Fibroblast of skin of scalp (primary cell): ENCODE measurements at regions not wholly inside any gene's neighbourhood (a gene's known extent, or its start where the extent isn't known, plus 50 kb on each side); places are given as distances from the start of the nearest gene placed in this dataset.
"Not testable (repeated sequence)": the region's sequence is repeated elsewhere in the genome, so short reads cannot be mapped to it uniquely, and the experiment has no call there.

Experiments
- DNase-seq: peaks from one replicate; pipeline ENCODE4 v3.0.0-alpha.2; 2013

DNA sequence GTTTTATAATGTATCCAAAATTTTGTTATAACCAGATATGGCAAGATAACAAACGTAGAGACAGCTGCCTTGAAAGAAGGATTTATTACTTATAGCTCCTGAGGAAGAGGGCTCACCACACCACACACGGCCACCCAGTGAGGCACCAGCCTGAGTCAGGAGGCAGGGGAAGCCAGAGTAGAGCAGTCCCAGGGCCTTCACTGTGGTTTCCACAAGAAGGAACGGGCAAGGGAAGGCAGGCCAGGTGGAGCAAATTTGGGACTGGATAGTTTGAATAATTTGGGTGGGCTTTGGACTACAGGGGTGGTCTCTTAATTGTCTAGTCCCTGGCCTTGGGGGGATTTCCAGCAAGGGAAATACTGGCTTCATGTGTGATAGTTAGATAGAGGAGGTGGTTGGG, 72.5 kb downstream of the RRAGC start:
- no peak for DNase-seq

DNA sequence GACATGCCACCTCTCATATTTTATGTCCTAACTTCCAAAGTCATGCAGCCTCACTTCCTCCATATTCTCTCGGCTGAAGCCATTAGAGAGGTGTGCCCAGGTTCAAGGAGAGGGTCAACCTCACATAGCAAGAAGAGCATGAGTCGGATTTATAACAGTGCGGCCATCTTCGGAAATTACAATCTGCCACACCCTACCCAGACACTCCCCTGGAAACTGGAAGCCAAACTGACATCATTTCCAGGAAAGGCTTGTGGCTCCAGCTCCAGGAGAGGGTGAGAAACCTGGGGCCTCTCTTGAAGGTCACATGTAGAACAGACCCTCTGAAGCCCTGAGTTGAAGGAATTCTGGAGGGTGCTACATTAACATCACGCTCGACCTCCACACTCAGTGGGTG, 73.5 kb downstream of the RRAGC start:
- DNase-seq, result no peak

DNA sequence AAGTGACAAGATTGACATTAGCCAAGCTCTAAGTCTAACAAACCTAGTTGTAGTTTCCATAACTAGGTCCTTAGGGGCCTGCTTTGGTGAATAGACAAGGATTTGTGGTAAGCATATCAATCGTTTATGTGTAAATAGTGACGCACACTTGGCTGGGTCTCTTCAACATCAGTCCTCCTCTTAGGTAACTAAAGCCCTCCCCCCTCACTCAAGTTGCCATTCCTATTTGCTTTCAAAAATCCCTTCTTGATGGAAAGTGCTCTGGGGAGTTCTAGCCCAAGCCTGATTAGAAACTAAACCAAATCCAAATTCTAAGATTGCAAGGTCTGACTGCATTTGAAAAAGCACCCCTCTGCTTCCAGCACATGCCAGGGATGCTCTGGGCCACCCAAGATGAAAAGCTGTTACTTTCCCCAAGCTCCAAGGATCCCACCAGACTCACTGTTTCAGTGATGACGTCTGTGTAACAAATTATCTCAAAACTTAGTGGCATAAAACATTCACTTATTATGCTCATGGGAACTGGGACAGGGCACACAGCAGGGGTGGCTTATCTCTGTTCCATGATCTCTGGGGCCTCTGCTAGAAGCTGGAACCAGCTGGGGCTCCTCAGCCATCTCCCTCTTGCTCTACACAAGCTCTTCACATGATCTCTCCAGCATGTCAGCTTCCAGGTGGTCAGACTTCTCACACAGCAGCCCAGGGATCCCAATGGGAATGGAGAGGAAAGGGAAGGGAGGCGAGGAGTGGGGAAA, 74.1 kb downstream of the RRAGC start:
- DNase-seq, result no peak

DNA sequence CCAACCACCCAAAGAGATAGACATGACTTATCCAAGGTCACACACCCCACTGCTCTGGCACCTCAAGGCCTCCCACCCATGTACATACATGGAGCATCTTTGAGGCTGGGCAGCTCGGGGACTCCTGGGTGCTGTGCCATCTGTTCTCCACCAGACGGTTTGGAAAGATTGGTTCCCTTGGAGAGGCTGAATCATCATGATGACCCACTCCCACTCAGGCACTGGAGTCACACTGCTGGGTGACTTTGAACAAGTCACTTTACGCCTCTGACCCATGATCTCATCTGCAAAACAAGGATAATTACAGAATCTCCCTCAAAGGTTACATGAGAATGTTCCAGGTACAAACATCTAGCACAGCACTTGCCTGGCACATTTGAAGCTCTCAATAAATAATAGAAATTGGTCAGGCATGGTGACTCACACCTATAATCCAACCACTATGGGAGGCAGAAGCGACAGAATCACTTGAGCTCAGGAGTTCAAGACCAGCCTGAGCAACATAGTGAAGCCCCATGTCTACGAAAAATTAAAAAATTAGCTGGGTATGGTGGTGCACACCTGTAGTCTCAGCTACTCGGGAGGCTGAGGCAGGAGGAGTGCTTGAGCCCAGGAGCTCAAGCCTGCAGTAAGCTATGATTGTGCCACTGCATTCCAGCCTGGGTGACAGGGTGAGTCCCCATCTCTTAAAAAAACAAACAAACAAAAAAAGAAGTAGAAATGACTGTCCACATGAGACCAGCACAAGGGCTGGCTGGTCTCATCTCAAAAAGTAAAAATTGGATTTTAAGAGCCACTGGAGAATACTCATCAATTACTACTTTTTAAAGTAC, 74.9 kb downstream of the RRAGC start:
- no peak for DNase-seq

DNA sequence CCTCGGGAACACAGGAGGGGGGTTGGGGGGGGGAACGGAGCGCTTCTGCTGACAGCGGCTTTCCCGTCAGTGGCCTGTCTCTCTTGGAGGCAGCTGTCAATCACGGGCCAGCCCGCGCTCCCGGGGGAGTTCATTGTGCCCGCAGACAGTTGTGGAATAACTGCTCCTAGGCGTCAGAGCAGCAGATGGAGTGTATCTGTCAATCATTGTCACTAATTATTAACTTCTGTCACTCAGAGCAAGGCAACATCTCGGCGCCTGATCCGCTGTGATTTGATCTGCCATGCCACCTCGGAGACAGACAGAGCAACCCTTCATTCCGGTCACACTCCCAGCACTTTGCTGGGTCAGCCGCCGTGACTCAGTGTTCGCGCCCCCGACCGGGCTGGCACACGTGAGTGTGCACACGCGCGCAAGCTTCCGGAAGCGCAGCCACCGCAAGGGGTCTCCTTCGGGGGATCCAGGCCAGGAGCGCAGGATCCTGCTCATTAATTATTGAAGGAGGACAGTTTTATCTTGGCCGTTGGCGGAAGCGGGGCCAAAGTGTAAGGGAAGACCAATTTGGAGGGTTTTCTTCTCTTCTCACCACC, 75.8 kb downstream of the RRAGC start:
- DNase-seq, result no peak

DNA sequence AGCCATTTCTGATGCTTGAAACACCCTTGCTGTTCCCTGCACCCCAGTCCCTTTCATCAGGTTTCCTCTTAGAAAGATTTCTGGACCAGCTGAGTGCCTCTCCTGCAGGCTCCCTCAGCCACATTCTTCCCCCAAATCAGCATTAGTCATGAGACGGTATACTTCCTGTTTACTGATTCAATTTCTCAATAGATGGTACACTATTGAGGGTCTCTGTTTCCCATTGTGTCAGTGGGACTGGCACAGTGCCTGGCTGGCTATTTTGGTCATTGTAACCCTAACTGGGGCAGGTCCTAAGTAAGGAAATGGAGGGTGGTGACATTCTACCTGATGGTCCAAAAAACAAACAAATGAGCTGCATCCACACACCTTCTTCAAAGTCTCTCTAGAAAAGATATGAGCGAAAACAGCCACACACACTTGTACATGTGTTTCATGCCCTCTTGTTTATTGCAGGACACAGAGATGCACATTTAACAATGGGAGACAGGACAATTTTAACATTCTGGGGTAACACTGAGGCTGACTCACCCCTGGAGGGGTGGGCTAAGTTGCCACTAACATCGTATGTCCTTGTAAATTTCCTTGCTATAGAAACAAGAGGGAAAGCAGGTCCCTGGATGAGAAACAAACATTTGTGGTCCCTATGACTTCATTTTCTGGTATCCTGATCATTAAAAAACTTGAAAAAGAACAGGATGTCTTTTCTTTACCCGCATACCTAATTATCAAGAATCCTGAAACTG, 77.5 kb downstream of the RRAGC start:
- DNase-seq, result no peak

DNA sequence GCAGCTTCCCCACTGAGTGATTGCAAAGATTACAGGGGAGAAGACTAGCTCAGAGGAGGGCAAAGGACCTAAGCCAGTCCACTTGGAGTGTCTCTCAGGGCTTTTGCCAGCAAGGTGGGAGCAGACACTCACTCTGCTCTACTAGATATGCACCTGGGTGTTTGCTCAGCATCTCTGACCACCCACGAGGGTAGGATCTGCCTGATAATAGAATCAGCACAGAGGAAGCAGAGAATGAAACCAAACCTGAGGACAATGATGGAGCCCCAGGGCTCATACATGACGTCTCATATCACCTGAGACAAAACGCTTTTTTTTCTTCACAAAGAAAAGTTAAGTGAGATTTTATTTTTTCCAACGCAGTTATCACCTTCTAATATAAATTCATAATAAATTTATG, 79.4 kb downstream of the RRAGC start:
- no peak for DNase-seq

DNA sequence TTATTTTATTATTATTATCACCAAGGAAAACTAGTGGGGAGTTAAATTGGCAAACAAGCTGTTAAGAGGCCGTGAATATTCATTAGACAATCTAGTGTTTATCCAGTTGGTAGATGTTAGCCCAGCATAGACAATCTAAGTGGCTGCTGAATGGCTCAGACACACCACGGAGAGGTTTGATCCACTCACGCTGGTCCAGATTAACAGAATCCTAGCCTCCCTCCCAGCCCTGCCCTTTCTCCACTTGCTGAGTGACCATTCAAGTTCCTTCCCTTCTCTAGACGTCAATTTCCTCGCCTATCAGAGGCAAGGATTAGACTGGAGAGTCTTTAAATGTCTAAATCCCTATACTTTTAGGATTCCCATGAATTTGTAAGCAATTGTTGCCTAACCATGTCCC, 80.1 kb downstream of the RRAGC start:
- no peak for DNase-seq

DNA sequence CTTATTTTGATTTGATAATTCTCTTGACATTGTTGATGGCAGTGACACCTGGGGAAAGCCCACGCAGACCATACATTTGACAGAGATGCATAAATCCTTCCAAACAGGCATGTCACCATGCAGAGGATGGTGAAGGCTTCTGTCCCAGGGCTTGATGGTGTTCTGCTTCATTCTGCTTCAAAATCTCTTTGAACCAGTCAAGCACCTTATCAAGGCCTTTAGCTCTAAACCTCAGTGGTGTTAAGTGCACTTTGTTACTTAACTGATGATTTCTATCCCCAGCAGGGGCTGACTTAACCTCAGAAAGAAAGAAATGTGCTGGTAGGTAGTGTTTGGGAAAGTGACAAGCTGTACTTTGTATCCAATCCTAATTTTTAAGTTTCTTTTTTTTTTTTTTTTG, 81.1 kb downstream of the RRAGC start:
- no peak for DNase-seq

DNA sequence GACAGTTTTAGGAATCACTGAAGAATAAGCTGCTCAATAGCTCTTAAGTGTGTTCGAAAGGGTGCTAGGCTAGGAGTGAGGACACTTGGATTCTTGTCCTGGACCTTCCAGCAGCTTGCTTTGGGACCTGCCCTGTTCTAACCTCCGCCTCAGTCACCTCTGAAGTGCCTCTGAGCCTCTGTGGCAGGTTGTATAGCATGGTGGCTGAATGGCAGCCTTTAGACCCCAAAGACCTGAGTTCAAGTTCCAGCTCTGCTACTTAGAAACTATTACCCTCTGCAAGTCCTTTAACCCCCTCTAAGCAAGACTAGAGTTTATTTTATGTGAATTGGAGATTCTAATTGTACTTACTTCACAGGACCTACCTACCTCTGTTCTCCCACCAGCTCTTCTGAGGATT, 81.5 kb downstream of the RRAGC start:
- no peak for DNase-seq

DNA sequence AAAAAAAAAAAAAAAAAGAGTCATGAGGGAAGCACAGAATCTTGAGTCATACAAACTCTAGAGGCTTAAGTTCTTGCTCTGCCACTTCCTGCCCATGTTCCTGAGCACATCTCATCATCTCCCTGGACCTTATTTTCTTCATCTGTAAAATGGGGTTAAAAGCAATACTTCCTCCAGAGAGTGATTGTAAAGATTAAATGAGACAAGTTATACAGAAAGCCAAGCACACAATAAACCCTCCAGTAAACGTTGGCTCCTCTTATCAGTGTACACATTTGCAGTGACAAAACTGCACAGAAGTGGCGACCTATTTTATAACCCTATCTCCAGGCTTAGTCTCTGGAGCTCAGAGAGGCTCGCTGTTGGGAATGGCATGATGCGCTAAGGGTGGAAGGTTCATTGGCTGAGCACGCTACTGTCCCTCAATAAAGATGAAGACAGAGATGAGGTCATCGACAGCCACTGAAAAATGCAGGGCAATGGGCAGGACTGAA, 82.1 kb downstream of the RRAGC start:
- DNase-seq, result no peak

DNA sequence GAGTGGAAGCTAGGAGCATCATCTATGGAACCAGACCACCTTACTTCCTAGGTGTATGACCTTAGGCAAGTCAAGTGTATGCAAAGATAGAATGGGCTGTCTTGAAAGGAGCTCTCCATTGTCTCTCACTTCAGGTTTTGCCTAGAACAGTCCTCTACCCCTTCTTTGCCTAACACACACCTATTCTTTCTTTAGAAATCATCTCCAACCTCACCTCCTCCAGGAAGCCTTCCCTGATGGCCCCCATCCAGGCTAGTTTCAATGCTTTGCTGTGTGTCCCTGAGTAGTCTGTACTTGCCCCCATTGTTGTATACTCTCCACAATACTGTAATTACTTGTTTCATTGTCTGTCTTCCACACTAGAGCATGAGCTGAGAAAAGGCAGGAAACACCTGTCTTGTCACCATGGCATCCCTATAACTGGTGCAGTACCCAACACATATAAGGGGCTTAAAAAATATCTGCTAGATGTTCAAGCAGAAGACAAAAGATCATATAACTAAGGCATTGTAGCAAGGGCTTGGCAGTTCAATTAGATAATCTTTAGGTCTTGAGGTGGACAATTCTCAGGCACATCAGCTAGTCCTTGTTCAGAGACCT, 83.0 kb downstream of the RRAGC start:
- DNase-seq, result no peak

DNA sequence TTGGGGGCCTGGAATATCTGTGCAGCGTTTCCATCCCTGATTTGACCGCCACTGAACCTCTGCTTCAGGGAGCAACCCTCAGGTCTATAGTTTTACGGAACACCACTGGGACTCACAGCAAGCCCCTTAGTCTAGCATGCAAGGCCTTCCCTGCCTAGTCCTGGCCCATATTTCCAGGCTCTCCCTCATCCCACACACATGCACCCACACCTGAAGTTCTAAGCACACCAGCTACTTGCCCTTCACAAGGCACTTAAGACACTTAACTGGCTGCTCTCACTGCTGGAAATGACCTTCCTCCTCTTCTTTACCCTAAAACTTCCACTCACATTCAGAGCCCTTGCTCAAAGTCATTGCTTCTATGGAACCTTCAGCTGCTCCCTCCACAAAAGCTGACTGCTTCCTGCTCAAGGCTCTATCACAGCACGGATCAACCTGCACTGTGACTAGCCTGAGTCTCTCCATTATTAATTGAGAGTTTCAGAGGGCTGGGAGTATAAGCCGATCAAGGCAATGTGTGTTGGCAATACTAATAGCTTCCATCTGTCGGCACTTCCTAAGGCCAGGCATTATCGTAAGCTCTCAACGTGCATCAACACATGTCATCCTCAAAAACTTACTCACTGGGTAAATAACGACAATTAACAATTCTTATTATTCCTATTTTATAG, 84.3 kb downstream of the RRAGC start:
- no peak for DNase-seq

DNA sequence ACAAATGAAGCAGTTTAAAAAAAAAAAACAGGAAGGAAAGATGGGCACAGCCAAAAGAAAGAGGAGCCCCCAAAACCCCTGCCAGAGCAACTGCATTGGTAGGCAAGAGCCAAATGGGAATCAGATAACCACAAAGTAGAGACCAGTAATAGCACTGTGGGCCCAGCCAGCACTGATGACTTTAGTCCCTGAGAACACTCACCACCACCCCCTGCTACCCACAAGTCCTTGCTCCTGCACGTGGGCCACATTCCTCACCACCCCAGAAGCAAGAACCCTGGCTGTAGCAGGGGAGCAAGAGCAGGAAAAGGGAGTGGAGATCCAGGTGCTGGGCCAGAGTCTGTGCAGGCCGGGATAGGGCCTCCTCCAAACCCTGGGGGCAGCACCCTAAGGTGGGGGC, 86.1 kb downstream of the RRAGC start:
- DNase-seq, result no peak

DNA sequence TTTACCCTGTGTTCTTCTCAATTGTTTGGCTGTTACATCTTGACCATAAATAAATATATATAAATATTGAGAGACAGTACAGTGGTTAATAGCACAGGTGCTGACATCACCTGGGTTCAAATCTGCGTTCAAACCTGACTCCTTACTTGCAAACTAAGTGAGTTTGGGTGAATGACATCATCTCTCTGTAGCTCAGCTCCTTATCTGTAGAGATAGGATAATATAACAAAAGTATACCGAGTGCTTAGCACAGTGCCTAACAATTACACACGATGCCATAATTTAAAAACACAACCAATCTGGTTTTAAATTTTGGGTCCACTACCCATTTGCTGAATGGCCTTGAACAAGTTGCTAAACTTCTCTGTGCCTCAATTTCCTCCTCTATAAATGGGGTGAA, 86.6 kb downstream of the RRAGC start:
- no peak for DNase-seq

DNA sequence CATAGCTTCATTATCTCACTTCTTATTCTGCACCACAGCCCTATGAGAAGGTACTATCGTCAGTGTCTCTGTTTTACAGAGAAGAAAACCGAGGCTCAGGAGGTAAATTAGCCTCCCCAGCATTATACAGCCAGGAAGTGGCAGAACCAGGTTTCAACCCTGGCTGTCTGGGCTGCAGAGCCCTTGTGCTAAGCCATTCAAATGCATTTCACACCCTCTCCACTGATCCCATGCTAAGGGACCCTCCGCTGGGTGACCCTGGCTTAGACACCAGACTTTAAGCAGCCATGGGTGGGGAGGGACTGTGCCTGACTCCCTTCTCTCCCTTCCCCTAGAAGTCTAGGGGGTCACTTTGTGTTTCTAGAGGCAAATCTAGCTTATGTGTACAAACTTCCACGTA, 87.5 kb downstream of the RRAGC start:
- no peak for DNase-seq

DNA sequence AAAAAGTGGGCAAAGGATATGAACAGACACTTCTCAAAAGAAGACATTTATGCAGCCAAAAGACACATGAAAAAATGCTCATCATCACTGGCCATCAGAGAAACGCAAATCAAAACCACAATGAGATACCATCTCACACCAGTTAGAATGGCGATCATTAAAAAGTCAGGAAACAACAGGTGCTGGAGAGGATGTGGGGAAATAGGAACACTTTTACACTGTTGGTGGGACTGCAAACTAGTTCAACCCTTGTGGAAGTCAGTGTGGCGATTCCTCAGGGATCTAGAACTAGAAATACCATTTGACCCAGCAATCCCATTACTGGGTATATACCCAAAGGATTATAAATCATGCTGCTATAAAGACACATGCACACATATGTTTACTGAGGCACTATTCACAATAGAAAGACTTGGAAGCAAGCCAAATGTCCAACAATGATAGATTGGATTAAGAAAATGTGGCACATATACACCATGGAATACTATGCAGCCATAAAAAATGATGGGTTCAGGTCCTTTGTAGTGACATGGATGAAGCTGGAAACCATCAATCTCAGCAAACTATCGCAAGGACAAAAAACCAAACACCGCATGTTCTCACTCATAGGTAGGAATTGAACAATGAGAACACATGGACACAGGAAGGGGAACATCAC, 88.9 kb downstream of the RRAGC start:
- DNase-seq, result not testable (repeated sequence)

DNA sequence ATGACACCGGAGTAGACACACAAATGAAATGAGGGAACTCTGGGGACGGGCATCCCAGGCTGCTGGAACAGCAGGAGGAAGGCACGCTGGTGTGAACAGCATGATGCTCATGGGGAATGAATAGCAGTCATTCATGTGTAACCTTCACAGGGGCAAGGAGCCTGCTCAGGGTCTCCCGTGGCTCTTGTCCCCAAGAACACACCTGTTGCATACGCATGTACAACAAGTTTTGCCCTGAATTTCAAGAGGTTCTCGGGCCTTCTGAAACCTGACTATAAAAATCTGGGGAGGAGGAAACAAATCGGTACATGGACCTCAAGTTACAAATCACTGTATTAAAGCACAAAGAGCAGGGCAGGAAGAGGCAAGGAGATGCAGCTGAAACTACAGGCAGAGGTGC, 93.4 kb downstream of the RRAGC start:
- no peak for DNase-seq

DNA sequence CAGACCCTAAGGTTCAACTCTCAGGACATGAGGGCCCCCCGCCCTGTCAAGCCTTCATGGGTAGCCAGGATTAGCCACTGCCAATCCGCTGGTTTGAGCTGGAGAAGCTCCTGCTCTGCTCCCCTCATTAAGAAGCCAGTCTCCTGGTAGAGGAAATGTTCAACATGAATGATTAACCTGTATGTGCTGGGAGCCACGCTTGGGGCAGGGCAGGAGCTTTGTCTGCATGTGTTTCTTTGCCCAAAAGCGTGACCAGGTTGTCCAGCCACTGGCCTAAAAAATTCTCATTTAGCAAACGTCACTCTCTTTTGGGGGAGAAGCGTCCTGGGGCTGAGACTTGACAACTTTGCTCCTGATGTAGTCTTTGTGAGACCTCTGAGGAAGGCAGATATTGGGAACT, 96.5 kb downstream of the RRAGC start:
- DNase-seq, result no peak

DNA sequence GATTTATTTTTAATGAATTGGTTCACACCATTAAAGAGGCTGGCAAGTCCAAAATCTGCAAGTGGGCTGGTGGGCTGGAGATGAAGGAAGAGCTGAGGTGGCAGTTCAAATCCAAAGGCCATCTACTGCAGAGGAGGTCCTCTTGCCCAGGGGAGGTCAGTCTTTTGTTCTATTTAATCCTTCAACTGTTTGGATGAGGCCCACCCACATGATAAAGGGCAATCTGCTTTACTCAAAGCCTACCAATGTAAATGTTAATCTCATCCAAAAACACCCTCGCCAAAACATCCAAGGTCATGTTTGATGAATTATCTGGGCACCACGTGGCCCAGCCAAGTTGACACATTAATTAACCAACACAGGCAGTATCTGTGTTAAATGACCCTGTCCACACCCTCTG, 99.0 kb downstream of the RRAGC start:
- DNase-seq, result no peak

DNA sequence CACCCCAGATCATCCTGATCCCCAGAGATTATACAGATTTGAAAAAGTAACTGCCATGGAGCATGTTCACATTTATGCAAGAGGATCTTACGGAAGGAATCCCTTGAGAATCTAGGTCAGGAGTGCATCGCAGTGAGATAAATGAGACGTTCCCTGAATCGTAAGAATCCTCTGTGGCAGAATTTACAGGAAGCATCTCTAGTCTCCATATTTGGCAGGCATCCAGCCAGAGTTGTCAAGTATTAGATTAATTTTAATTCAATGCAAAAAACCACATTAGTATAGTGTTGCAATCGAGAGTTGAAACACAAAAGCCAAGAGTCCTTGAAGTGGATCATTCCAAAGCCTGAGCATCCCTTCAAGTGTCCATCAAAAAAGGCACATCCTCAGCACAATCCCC, 100.8 kb downstream of the RRAGC start:
- DNase-seq, result no peak
